ENCODE measurements at regions not wholly inside any gene's neighbourhood (a gene's known extent, or its start where the extent isn't known, plus 50 kb on each side); places are given as distances from the start of the nearest gene placed in this dataset.

- Mint-ChIP-seq H3K36me3 (ENCODE audit: low read depth) (no peaks in the 10 kb centered on the region), H3K4me3 (no peak overlapping the region), H3K27ac (no peak overlapping the region), H3K27me3 (peaks cover 4% of the 10 kb centered on the region), H3K4me1 (ENCODE audit: low read depth) (no peaks in the 10 kb centered on the region), H3K9me3 (peaks cover 9% of the 10 kb centered on the region)
- ATAC-seq (no peak), DNase-seq (no peak)
- CTCF ChIA-PET, result interaction anchor here (1.0 kb wide), 1 partner anchor 41 kb away, joined by 5 read pairs; no protein-coding TSS in a partner anchor
- no peak for TF ChIP-seq CTCF (IDR thresholded peaks at IDR 0.05)
- POLR2A ChIA-PET, result no interaction called here
- intact Hi-C loops (cut with micrococcal nuclease), result no loop called here
Observed at GRCh38 chr2:14944562-14945346, 312.2 kb downstream of the LRATD1 start.

GRCh38 chr2:14951569-14952285 is 319.2 kb downstream of the LRATD1 start:
- H3K36me3 Mint-ChIP-seq (ENCODE audit: low read depth), result no peaks in the 10 kb centered on the region
- H3K27ac Mint-ChIP-seq, result no peak overlapping the region
- peaks cover 12% of the 10 kb centered on the region for H3K27me3 Mint-ChIP-seq
- ChIA-PET CTCF (no interaction called here), POLR2A (interaction anchor here (0.6 kb wide), 1 partner anchor 359 kb away, joined by 3 read pairs; no protein-coding TSS in a partner anchor)
- DNase-seq (no peak), ATAC-seq (no peak)
- intact Hi-C loops (cut with micrococcal nuclease), result no loop called here
- H3K9me3 Mint-ChIP-seq, result peaks cover 2% of the 10 kb centered on the region
- no peaks in the 10 kb centered on the region for H3K4me1 Mint-ChIP-seq (ENCODE audit: low read depth)
- no peak overlapping the region for H3K4me3 Mint-ChIP-seq
- TF ChIP-seq CTCF (IDR thresholded peaks at IDR 0.05), result no peak

- no peak overlapping the region for H3K4me3 Mint-ChIP-seq
- no peak overlapping the region for H3K27ac Mint-ChIP-seq
- peaks cover 12% of the 10 kb centered on the region for H3K27me3 Mint-ChIP-seq
- no peaks in the 10 kb centered on the region for H3K4me1 Mint-ChIP-seq (ENCODE audit: low read depth)
- ChIA-PET CTCF (no interaction called here), POLR2A (no interaction called here)
- intact Hi-C loops (cut with micrococcal nuclease), result no loop called here
- peaks cover 1% of the 10 kb centered on the region for H3K9me3 Mint-ChIP-seq
- H3K36me3 Mint-ChIP-seq (ENCODE audit: low read depth), result no peaks in the 10 kb centered on the region
- DNase-seq (no peak), ATAC-seq (no peak)
- no peak for TF ChIP-seq CTCF (IDR thresholded peaks at IDR 0.05)
Observed at GRCh38 chr2:14952400-14952963, 320.0 kb downstream of the LRATD1 start.

- Mint-ChIP-seq H3K9me3 (peaks cover 1% of the 10 kb centered on the region), H3K27me3 (peaks cover 11% of the 10 kb centered on the region), H3K36me3 (ENCODE audit: low read depth) (no peaks in the 10 kb centered on the region), H3K4me3 (no peak overlapping the region), H3K4me1 (ENCODE audit: low read depth) (no peaks in the 10 kb centered on the region), H3K27ac (no peak overlapping the region)
- DNase-seq (no peak), ATAC-seq (no peak)
- ChIA-PET CTCF (no interaction called here), POLR2A (no interaction called here)
- intact Hi-C loops (cut with micrococcal nuclease), result no loop called here
- TF ChIP-seq CTCF (IDR thresholded peaks at IDR 0.05), result no peak
Observed at GRCh38 chr2:14960686-14961324, 328.3 kb downstream of the LRATD1 start.
